ENCODE measurements at regions not wholly inside any gene's neighbourhood (a gene's known extent, or its start where the extent isn't known, plus 50 kb on each side); places are given as distances from the start of the nearest gene placed in this dataset.

DNA sequence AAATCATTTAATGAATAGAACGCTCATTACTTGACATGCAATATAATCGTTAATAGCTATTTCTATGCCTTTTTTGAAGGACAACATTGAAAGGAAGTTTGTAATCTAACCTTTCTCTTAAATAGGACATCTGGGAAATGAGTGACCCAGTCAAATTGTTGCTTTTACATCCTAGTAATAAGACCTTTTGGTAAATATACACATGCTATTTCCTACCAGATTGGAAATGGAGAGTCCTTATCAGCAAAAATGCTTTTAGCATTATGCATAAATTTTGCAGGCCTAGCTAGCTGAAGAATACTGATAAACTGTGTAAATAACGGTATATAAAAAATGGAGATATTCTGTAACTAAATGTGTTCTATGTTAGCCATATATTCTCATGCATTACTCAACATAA, 567.3 kb upstream of the DSEL start:
- DNase-seq (no peak), ATAC-seq (ENCODE audit: low read depth) (no peak)
- Mint-ChIP-seq H3K36me3 (ENCODE audit: low read depth) (no peaks in the 10 kb centered on the region), H3K9me3 (no peaks in the 10 kb centered on the region), H3K4me1 (no peaks in the 10 kb centered on the region), H3K4me3 (no peak overlapping the region), H3K27me3 (no peaks in the 10 kb centered on the region), H3K27ac (no peak overlapping the region)
- TF ChIP-seq, protein P1, sequence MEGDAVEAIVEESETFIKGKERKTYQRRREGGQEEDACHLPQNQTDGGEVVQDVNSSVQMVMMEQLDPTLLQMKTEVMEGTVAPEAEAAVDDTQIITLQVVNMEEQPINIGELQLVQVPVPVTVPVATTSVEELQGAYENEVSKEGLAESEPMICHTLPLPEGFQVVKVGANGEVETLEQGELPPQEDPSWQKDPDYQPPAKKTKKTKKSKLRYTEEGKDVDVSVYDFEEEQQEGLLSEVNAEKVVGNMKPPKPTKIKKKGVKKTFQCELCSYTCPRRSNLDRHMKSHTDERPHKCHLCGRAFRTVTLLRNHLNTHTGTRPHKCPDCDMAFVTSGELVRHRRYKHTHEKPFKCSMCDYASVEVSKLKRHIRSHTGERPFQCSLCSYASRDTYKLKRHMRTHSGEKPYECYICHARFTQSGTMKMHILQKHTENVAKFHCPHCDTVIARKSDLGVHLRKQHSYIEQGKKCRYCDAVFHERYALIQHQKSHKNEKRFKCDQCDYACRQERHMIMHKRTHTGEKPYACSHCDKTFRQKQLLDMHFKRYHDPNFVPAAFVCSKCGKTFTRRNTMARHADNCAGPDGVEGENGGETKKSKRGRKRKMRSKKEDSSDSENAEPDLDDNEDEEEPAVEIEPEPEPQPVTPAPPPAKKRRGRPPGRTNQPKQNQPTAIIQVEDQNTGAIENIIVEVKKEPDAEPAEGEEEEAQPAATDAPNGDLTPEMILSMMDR (IDR thresholded peaks at IDR 0.05): no peak
- intact Hi-C loops (cut with micrococcal nuclease): no loop called here
- ChIA-PET POLR2A (no interaction called here), CTCF (no interaction called here)

DNA sequence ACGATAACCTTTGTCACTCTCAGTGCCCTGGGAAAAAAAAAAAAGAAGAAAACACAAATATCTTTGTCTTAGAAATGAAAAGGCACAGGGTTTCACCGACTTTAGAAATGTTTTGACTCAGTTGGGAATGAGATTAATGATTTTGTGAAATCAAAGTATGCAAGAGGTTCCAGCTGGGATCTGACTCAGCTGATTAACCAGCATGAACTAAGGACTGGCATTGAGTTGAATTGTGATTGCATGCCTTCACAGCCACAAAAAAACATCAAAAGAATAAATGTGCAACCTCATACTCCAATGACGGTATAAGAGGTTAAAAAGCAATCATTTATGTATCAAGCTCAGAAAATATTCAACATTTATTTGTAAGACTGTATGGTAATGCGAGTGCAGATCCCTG, 566.6 kb upstream of the DSEL start:
- H3K27me3 Mint-ChIP-seq: no peaks in the 10 kb centered on the region
- TF ChIP-seq, protein P1 (IDR thresholded peaks at IDR 0.05): no peak
- intact Hi-C loops (cut with micrococcal nuclease): no loop called here
- no peaks in the 10 kb centered on the region for H3K36me3 Mint-ChIP-seq (ENCODE audit: low read depth)
- ChIA-PET CTCF (no interaction called here), POLR2A (no interaction called here)
- no peak overlapping the region for H3K4me3 Mint-ChIP-seq
- DNase-seq (no peak), ATAC-seq (ENCODE audit: low read depth) (no peak)
- no peaks in the 10 kb centered on the region for H3K4me1 Mint-ChIP-seq
- no peak overlapping the region for H3K27ac Mint-ChIP-seq
- H3K9me3 Mint-ChIP-seq: no peaks in the 10 kb centered on the region

DNA sequence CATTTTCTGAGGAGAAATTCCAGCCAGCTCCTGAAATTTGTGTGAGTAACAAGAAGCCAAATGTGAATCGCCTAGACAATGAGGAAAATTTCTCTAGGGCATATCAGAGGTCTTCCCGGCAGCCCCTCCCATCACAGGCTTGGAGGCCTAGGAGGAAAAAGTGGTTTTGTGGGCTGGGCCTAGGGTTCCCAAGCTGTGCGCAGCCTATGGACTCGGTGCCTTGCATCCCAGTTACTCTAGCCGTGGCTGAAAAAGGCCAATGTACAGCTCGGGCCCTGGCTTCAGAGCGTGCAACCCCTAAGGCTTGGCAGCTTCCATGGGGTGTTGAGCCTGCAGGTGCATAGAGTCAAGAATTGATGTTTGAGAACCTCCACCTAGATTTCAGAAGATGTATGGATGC, 556.2 kb upstream of the DSEL start:
- POLR2A ChIA-PET: no interaction called here
- CTCF ChIA-PET: no interaction called here

DNA sequence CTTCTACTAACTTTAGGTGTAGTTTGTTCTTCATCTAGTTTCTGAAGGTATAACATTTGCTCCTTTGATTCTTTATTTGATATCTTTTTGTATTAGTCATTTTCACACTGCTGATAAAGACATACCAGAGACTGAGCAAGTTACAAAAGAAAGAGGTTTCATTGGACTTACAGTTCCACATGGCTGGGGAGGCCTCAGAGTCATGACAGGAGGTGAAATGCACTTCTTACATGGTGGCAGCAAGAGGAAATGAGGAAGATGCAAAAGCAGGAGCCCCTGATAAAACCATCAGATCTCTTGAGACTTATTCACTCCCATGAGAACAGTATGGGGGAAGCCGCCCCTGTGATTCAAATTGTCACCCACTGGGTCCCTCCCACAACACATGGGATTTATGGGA, 544.4 kb upstream of the DSEL start:
- DNase-seq (no peak), ATAC-seq (ENCODE audit: low read depth) (no peak)
- TF ChIP-seq, protein P1 (IDR thresholded peaks at IDR 0.05): no peak
- POLR2A ChIA-PET: no interaction called here
- intact Hi-C loops (cut with micrococcal nuclease): no loop called here
- CTCF ChIA-PET: no interaction called here
- Mint-ChIP-seq H3K4me1 (no peaks in the 10 kb centered on the region), H3K36me3 (ENCODE audit: low read depth) (no peaks in the 10 kb centered on the region), H3K27ac (no peak overlapping the region), H3K9me3 (peaks cover 4% of the 10 kb centered on the region), H3K27me3 (no peaks in the 10 kb centered on the region), H3K4me3 (no peak overlapping the region)

More for the DNA sequence above, 556.2 kb upstream of the DSEL start:
- Mint-ChIP-seq H3K36me3 (ENCODE audit: low read depth) (no peaks in the 10 kb centered on the region), H3K4me1 (no peaks in the 10 kb centered on the region), H3K9me3 (peaks cover 6% of the 10 kb centered on the region), H3K27ac (no peak overlapping the region), H3K27me3 (no peaks in the 10 kb centered on the region), H3K4me3 (no peak overlapping the region)
- ATAC-seq (ENCODE audit: low read depth) (no peak), DNase-seq (no peak)
- TF ChIP-seq, protein P1 (IDR thresholded peaks at IDR 0.05): no peak
- intact Hi-C loops (cut with micrococcal nuclease): no loop called here

DNA sequence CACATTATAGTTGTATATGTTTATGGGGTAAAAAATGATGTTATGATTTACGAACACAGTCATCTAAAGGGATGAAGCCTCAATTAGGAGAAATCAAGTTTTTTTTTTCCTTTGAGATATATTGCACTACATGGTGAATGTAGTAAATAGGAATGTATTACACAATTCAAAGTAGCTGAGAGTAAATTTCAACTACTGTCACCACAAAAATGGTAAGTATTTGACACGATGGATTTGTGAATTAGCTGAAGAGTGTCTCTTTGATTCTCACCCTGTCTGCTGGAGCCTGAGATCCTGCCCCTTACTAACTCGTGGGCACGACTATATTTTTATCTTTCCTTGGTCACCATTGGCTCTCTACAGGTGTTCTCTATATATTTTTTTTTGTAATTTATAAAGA, 540.4 kb upstream of the DSEL start:
- TF ChIP-seq, protein P1 (IDR thresholded peaks at IDR 0.05): no peak
- no peak overlapping the region for H3K4me3 Mint-ChIP-seq
- DNase-seq: no peak

More for the DNA sequence above, 540.4 kb upstream of the DSEL start:
- Mint-ChIP-seq H3K36me3 (ENCODE audit: low read depth) (no peaks in the 10 kb centered on the region), H3K4me1 (no peaks in the 10 kb centered on the region), H3K9me3 (peaks cover 5% of the 10 kb centered on the region), H3K27me3 (no peaks in the 10 kb centered on the region), H3K27ac (no peak overlapping the region)
- POLR2A ChIA-PET: no interaction called here
- no peak for ATAC-seq (ENCODE audit: low read depth)
- CTCF ChIA-PET: no interaction called here
- intact Hi-C loops (cut with micrococcal nuclease): no loop called here
